GM19397 (cell line): ENCODE measurements at regions not wholly inside any gene's neighbourhood (a gene's known extent, or its start where the extent isn't known, plus 50 kb on each side); places are given as distances from the start of the nearest gene placed in this dataset.

Experiments used
- ATAC-seq: cut with Tn5 transposase; IDR thresholded peaks from one replicate; pipeline ENCODE4 v1.9.1; 2021; ENCODE audit warnings: mild to moderate bottlenecking, moderate library complexity; ENCODE audit not compliant: unreplicated experiment

DNA sequence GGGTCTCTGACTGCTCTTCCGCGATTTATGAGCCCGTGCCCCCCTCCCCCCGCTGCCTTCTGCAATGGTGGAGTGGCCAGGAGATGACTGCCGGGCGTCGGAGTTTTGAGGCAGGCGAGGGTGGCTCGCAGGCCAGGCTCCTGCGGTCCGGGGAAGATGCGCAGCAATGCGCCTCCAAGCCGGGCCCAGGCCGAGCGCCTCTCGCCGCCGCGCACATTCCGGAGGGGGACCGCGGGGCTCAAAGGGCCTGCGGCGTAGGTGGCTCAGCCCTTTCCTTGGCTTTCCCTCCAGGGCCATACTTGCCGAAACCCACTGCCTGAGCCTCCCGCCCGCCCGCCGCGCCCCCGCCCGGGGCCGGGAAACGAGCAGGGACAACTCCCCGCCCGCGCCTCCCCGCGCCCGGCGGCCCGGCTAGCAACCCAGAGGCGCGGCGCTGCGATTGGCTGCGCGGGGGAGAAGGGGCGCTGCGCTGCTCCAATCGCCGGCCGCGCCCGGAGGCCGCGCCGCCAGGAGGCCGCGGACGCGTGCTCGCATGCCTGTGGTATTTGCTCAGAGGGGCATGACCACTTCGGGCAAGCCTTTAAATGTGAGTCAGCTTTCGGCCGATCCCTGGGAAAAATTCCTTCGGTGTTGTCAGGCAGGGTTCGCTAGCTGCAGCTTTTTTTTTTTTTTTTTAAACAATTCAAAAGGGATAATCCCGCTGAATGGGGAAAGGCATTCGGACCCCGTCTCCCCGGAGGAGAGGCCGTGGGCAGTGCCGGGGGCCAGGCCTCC, 157.9 kb upstream of the PARP11 start:
- ATAC-seq: no peak

DNA sequence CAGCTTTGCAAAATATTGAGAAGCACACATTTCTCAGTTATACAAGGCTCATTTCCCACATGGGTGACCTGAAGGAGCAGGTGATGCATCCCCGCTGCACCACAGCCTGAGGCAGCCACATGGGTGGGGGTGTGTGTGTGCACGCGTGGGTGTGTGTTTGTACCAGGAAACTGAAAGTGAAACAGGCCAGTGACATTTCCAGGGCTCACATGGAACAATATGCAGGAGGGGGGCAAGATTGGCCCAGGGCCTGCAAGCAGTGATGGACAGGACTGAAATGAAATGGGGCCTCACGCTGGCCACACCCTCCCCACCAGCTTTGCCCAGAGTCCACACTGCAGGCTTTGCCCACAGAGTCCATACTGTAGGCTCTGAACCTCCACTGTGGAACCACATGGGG, 154.2 kb upstream of the PARP11 start:
- no peak for ATAC-seq

- no peak for ATAC-seq
Observed at GRCh38 chr12:4026517-4026916, 153.3 kb upstream of the PARP11 start.

DNA sequence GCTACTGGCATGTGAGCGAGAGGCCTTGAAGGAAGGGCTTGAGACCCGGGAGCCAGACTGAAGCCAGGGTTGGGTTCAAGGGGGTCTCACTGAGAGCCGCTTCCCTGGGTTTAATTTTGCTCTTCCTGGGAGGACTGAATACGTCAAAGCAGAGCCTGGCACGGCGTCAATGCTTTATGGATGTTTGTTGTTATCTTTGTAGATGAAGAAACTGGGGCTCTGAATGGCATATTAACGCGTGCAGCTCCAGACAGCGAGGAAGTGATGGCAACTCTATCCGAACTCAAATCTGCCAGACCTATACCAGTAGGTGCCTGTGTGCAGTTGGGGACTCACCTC, 152.8 kb upstream of the PARP11 start:
- no peak for ATAC-seq

DNA sequence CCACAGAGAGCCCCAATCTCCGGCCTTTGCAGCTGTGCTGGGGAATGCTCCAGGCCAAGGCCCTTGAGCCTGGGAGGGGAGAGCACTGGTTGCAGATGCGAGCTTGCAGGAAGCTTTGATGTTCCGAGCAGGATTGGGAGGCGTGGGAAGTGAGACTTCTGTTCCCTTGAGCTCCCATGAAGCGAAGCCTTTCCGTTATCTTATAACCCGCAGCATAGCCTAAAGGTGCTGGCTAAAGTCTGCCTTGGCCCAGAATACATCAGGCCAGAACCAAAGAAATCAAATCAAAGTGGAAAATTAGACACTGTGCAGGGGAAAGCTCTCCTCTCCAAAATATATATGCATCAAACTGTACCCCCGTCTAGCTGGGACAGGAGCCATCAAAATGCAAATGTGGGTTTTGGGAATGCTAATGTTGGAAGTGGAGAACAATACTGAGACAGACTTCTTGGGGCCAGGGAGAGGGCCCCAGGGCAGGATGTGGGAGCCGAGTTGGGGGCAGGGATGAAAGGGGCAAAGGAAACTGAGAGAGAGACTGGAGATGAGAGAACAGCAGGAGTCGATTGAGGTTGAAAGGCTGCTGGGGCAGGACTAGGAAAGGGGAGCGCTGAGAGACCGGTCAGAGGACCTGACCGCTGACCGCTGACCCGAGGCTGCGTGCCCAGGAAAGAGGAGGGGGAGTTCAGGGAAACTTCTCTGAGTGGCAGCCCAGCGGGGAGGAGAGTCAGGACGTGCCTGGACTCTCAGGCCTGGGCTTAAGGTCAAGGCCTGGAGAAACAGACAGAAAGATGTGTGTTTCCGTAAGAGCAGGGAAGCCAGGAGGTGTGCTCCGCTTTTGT, 152.2 kb upstream of the PARP11 start:
- ATAC-seq: no peak

DNA sequence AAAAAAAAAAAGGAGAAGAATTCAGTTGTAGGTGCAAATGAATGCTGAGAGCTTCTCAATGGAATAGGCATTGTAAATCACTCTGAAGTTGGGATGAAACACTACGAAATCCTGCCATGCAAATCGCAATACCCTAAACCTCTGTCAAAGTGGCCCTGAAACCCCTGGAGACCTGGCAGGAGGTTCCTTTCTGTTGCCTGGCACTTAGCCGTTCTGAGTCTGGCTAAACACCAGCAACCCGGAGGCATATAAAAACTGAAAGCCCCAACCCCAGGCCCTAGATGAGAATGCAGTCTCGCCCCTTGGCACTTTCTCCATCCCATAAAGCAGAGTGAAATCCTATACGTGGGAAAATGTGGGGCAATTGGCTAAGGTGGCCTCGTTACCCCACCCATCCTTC, 151.5 kb upstream of the PARP11 start:
- ATAC-seq: no peak

DNA sequence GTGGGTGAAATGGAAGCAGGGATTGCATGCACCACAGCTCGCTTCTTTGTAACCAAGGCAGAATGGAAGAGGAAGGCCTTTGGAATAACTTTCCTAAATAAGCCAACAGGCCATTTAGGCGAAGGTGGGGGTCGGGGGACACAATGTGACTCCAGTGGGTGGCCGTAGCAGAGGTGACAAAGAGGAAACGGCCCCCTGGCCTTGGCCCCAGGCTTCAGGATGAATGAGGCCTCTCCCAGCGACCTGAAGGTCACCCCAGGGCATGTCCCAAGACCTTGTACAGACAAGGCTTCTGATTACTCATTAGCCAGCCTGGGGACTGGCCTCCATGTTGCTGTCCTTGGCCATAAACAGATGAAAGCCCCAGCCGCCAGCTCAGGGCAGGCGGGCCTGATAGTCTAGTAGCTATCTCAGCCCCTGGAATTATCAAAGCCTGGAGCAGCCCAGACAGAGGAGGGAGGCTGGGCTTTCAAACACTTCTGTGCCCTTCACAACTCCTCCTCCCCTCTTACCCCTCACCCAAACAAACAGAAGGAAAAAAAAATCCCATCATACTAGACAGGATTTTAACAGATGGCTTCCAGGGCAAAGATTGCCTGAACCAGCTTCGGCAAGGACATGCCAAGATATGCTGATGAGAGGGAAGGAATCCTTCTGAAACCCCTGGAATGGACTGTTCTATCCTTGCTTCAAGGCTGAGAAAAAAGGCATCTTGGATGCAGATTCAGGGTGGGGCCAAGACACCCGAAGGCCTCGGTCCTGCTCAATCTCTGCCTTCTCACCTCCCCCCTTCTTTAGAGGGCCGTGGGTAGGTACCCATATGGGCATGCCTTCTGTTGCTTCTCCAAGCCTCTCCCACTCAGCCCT, 142.3 kb upstream of the PARP11 start:
- ATAC-seq: no peak

- ATAC-seq: no peak
Observed at GRCh38 chr12:4014858-4015224, 141.6 kb upstream of the PARP11 start.

GRCh38 chr12:4014444-4014843, 141.2 kb upstream of the PARP11 start:
- no peak for ATAC-seq

GRCh38 chr12:4012977-4013968, 140.1 kb upstream of the PARP11 start:
- no peak for ATAC-seq

- no peak for ATAC-seq
Observed at GRCh38 chr12:4012073-4012472, 138.9 kb upstream of the PARP11 start.

GRCh38 chr12:4011597-4011996, 138.4 kb upstream of the PARP11 start:
- ATAC-seq: no peak

GRCh38 chr12:4009979-4010704, 136.9 kb upstream of the PARP11 start:
- no peak for ATAC-seq

GRCh38 chr12:4006743-4007142, 133.5 kb upstream of the PARP11 start:
- ATAC-seq: no peak

DNA sequence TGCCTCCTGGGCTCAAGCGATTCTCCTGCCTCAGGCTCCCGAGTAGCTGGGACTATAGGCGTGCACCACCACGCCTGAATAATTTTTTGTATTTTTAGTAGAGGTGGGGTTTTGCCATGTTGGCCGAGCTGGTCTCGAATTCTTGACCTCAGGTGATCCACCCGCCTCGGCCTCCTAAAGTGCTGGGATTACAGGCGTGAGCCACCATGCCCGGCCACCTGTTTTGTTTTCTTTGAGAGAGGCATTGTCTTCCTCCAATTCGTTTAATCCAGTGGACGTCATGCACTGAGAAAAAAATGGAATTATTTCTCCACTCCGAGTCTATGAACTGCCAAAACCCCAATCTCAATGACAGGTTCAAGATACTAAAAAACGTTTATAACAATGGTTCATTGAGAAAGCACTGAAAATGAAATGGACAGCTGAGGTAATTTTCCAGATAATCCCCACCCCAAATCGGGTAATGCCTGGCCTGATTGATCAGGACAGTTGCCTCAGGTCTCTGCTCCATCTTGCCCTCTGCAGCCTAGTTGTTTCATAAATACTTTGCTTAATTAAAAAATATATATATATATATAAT, 132.7 kb upstream of the PARP11 start:
- no peak for ATAC-seq

- ATAC-seq: no peak
Observed at GRCh38 chr12:4003576-4003975, 130.4 kb upstream of the PARP11 start.

- no peak for ATAC-seq
Observed at GRCh38 chr12:4002601-4003000, 129.4 kb upstream of the PARP11 start.

DNA sequence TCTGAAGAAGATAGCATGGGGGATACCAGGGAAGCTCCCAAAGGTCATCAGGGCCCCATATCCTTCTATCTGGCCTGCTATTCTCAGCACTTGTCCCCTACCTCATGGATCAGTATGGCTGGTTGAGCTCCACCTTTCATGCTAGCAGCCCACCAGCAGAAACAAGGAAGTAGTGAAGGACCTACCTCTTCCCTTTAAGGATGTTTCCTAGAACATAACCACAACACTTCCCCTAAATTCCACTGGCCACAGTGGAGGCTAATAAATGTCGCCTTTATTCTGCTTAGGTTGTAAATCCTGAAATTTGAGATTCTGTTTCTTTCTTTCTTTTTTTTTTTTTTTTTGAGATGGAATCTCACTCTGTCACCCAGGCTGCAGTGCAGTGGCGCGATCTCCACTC, 128.6 kb upstream of the PARP11 start:
- no peak for ATAC-seq

- no peak for ATAC-seq
Observed at GRCh38 chr12:4001031-4001430, 127.8 kb upstream of the PARP11 start.
